ENCODE measurements at regions not wholly inside any gene's neighbourhood (a gene's known extent, or its start where the extent isn't known, plus 50 kb on each side); places are given as distances from the start of the nearest gene placed in this dataset.
"Not testable (repeated sequence)": the region's sequence is repeated elsewhere in the genome, so short reads cannot be mapped to it uniquely, and the experiment has no call there.

GRCh38 chr2:231651561-231651960 lies 56.8 kb upstream of the PTMA start:
- TF ChIP-seq CTCF (IDR thresholded peaks at IDR 0.05; ENCODE audit: insufficient read depth, low read length, poor library complexity, severe bottlenecking); EZH2phosphoT487 (conservative IDR thresholded peaks at IDR 0.05; ENCODE audit: low read length): not testable (repeated sequence)
